HepG2 (cell line): ENCODE measurements at regions not wholly inside any gene's neighbourhood (a gene's known extent, or its start where the extent isn't known, plus 50 kb on each side); places are given as distances from the start of the nearest gene placed in this dataset.

Experiments
- ATAC-seq: fragments of 200-7000 bp; cut with Tn5 transposase; 3 replicates; pipeline ENCODE4 v1.9.1; 2020; ENCODE audit warnings: mild to moderate bottlenecking, moderate library complexity
- BruUV-seq: library from RNA; stranded (reverse); fragments of 400-500 nt; replicated peaks from 2 replicates; lab custom pipeline; 2021; lab: Mats Ljungman, UMichigan
- CTCF ChIA-PET: fragments of 300-600 bp; formaldehyde crosslinking; extraction: SDS; loops from one replicate; lab custom pipeline; 2021; ENCODE audit warnings: low total read pairs, inconsistent platforms, low intra/inter-chr PET ratio; lab: Yijun Ruan, JAX
- POLR2A ChIA-PET: fragments of 350-600 bp; sonication (Branson Sonifier 250); formaldehyde crosslinking; loops from one replicate; lab custom pipeline; 2020; ENCODE audit warnings: antibody characterized with exemption, inconsistent platforms; lab: Yijun Ruan, JAX
- DNase-seq: peaks from one replicate; pipeline ENCODE4 v3.0.0-alpha.2; 2015; ENCODE audit warnings: low spot score
- FAIRE-seq: peaks from 3 replicates; lab custom pipeline; 2011; peaks lifted over from hg19 to GRCh38; lab: Jason Lieb, UNC
- H2AFZ ChIP-seq: one replicate; pipeline ENCODE4 v1.6.1; 2011; ENCODE audit warnings: low read length, inconsistent platforms
- H3K27ac ChIP-seq: fragments of 300-600 bp; 3 replicates; pipeline ENCODE4 v1.8.0; 2011; ENCODE audit warnings: mixed run types, mild to moderate bottlenecking, mixed read lengths, low read length, inconsistent platforms; ENCODE audit not compliant: insufficient read depth; ENCODE audit errors: extremely low read length
- H3K27me3 ChIP-seq, 2 experiments: fragments of 200-600 bp in 1 of 2; 2 replicates in 1 of 2; 3 replicates in 1 of 2; pipeline versions ENCODE4 v1.6.0 to v1.8.0; 2011; ENCODE audit warnings: low read length in 2 of 2, mild to moderate bottlenecking in 2 of 2, moderate library complexity in 2 of 2, inconsistent platforms in 1 of 2; ENCODE audit not compliant: insufficient read depth in 2 of 2, control insufficient read depth in 1 of 2
- H3K36me3 ChIP-seq, 2 experiments: fragments of 200-600 bp in 1 of 2; replicated peaks in 1 of 2; 2 replicates in 1 of 2; 3 replicates in 1 of 2; pipeline versions ENCODE4 v1.5.1 to v1.8.0; 2011; ENCODE audit warnings: low read length in 2 of 2, inconsistent platforms in 1 of 2; ENCODE audit not compliant: insufficient read depth in 2 of 2, control insufficient read depth in 1 of 2
- H3K4me1 ChIP-seq: 2 replicates; pipeline ENCODE4 v1.5.1; 2012; ENCODE audit warnings: low read length, inconsistent platforms; ENCODE audit not compliant: insufficient read depth
- H3K4me2 ChIP-seq: 2 replicates; pipeline ENCODE4 v1.6.0; 2011; ENCODE audit warnings: low read depth, low read length, inconsistent platforms
- H3K4me3 ChIP-seq, 3 experiments: fragments of 200-600 bp in 1 of 3; sonication (generic), shearing (Covaris generic) in 1 of 3; replicated peaks in 1 of 3; 2 replicates each; pipeline ENCODE4 v1.5.1; 2011 to 2016; ENCODE audit warnings: low read length in 3 of 3, inconsistent platforms in 2 of 3, low read depth in 2 of 3, mild to moderate bottlenecking in 2 of 3, control low read depth in 1 of 3, mixed read lengths in 1 of 3; ENCODE audit not compliant: insufficient read depth in 1 of 3
- H3K79me2 ChIP-seq: one replicate; pipeline ENCODE4 v1.6.1; 2011; ENCODE audit warnings: low read length, inconsistent platforms; ENCODE audit not compliant: insufficient read depth
- H3K9ac ChIP-seq: 2 replicates; pipeline ENCODE4 v1.6.0; 2011; ENCODE audit warnings: mild to moderate bottlenecking, low read depth, low read length, inconsistent platforms; ENCODE audit not compliant: insufficient read depth
- H3K9me3 ChIP-seq: 2 replicates; pipeline ENCODE4 v1.5.1; 2012; ENCODE audit warnings: mild to moderate bottlenecking, low read length
- H4K20me1 ChIP-seq: 2 replicates; pipeline ENCODE4 v1.6.0; 2011; ENCODE audit warnings: inconsistent platforms, mild to moderate bottlenecking, low read length, moderate library complexity; ENCODE audit not compliant: insufficient read depth
- SALL2 ChIP-seq: sonication (generic); formaldehyde crosslinking; IDR thresholded peaks from 2 replicates; pipeline ENCODE4 v1.8.1; 2023; ENCODE audit warnings: mild to moderate bottlenecking, missing genetic modification reagents, inconsistent platforms
- STAG1 ChIP-seq: sonication (generic); formaldehyde crosslinking; IDR thresholded peaks from 2 replicates; pipeline ENCODE4 v1.4.0; 2020; ENCODE audit warnings: missing genetic modification reagents
- ZNF670 ChIP-seq: sonication (generic); formaldehyde crosslinking; IDR thresholded peaks from 2 replicates; pipeline ENCODE4 v1.8.0; 2022; ENCODE audit warnings: mild to moderate bottlenecking, missing genetic modification reagents, borderline replicate concordance
- ZNF883 ChIP-seq: sonication (generic); formaldehyde crosslinking; IDR thresholded peaks from 2 replicates; pipeline ENCODE4 v1.5.1; 2020; ENCODE audit warnings: mild to moderate bottlenecking, missing genetic modification reagents; ENCODE audit errors: not compliant biosample characterization
- ZNF891 ChIP-seq: sonication (generic); formaldehyde crosslinking; IDR thresholded peaks from 2 replicates; pipeline ENCODE4 v1.5.0; 2020; ENCODE audit warnings: mild to moderate bottlenecking, missing genetic modification reagents
- WGBS: methylation state at CpG from one replicate; pipeline ENCODE4 v1.1.6; 2017; ENCODE audit warnings: low lambda C conversion rate; 5-methylcytosine and 5-hydroxymethylcytosine counted together
- in situ Hi-C: cut with HindIII; loops from 2 replicates; pipeline ENCODE4 v1.10.0; 2017; ENCODE audit warnings: low pct_unique_long_range_greater_than_20kb; ENCODE audit not compliant: extremely low pct_ligation_motif_present
- intact Hi-C: fragments of 100-400 bp; cut with micrococcal nuclease; formaldehyde crosslinking; loops from one replicate; pipeline ENCODE4 v1.10.0; 2022; ENCODE audit not compliant: unreplicated experiment

- TF ChIP-seq SALL2 = no peak
Measured at GRCh38 chr5:116842514-116842961, 267.9 kb upstream of the SEMA6A start (continued).

- no peak for DNase-seq
- H3K9me3 ChIP-seq = no peaks in the 10 kb centered on the region
- in situ Hi-C loops (no loop called here), intact Hi-C loops (no loop called here)
- H3K9ac ChIP-seq = no peak overlapping the region
- H3K27me3 ChIP-seq = no peaks in the 10 kb centered on the region
- TF ChIP-seq ZNF891 (CRISPR knock-in tag) = no peak
- no peak for TF ChIP-seq STAG1
- no peak for TF ChIP-seq ZNF670 (CRISPR knock-in tag)
- H3K4me1 ChIP-seq = peaks cover 21% of the 10 kb centered on the region
- ATAC-seq = no peak
- no peak overlapping the region for H3K27ac ChIP-seq
- ChIA-PET POLR2A (no interaction called here), CTCF (no interaction called here)
- no peak overlapping the region for H2AFZ ChIP-seq
- no peaks in the 10 kb centered on the region for H3K36me3 ChIP-seq
- no TSS peak for BruUV-seq
- WGBS = 85% methylated on average over 11 of the region's 11 CpGs
- no peaks in the 10 kb centered on the region for H3K79me2 ChIP-seq
- no peaks in the 10 kb centered on the region for H4K20me1 ChIP-seq
- no peak for FAIRE-seq
- no peak overlapping the region for H3K4me2 ChIP-seq
- no peak overlapping the region for H3K4me3 ChIP-seq
Measured at GRCh38 chr5:116841734-116842133, 267.1 kb upstream of the SEMA6A start.

- intact Hi-C loops = no loop called here
- H3K27me3 ChIP-seq = no peaks in the 10 kb centered on the region
- ChIA-PET CTCF (no interaction called here), POLR2A (no interaction called here)
- no peak overlapping the region for H3K4me3 ChIP-seq
- H3K79me2 ChIP-seq = no peaks in the 10 kb centered on the region
- peaks cover 18% of the 10 kb centered on the region for H3K4me1 ChIP-seq
- WGBS = 57% methylated on average over 2 of the region's 2 CpGs
- in situ Hi-C loops = no loop called here
- no peak overlapping the region for H2AFZ ChIP-seq
- FAIRE-seq = no peak
- no peak for ATAC-seq
- H3K9ac ChIP-seq = no peak overlapping the region
- H4K20me1 ChIP-seq = no peaks in the 10 kb centered on the region
- no peaks in the 10 kb centered on the region for H3K9me3 ChIP-seq
- no TSS peak for BruUV-seq
- H3K36me3 ChIP-seq = no peaks in the 10 kb centered on the region
- TF ChIP-seq ZNF883 (CRISPR knock-in tag) = no peak
- no peak overlapping the region for H3K27ac ChIP-seq
- H3K4me2 ChIP-seq = 0 out of 2 replicates have a peak overlapping the region, but pooled peaks have one; percentile 11
- no peak for DNase-seq
Measured at GRCh38 chr5:116838011-116838536, 263.5 kb upstream of the SEMA6A start.
